ENCODE measurements at regions not wholly inside any gene's neighbourhood (a gene's known extent, or its start where the extent isn't known, plus 50 kb on each side); places are given as distances from the start of the nearest gene placed in this dataset.

GRCh38 chr5:121763665-121764064 lies 88.0 kb upstream of the FTMT start:
- no peak for TF ChIP-seq CTCF (tag by site-specific recombination; IDR thresholded peaks at IDR 0.05)
- no peak for TF ChIP-seq ZBTB20 (tag by site-specific recombination; IDR thresholded peaks at IDR 0.05)
- TF ChIP-seq ZNF626 (tag by site-specific recombination; IDR thresholded peaks at IDR 0.05) = no peak
- TF ChIP-seq TRIM28 (IDR thresholded peaks at IDR 0.05; ENCODE audit: borderline replicate concordance, low read length) = no peak
- no peak for TF ChIP-seq ZBTB8A (tag by site-specific recombination; IDR thresholded peaks at IDR 0.05)
- TF ChIP-seq ZNF394 (tag by site-specific recombination; IDR thresholded peaks at IDR 0.05; ENCODE audit: borderline replicate concordance) = no peak
- TF ChIP-seq REST (tag by site-specific recombination; IDR thresholded peaks at IDR 0.05) = no peak
